Loucy (cell line): ENCODE measurements at regions not wholly inside any gene's neighbourhood (a gene's known extent, or its start where the extent isn't known, plus 50 kb on each side); places are given as distances from the start of the nearest gene placed in this dataset.

Experiments used
- CTCF ChIP-seq: fragments of 200-600 bp; sonication (generic); conservative IDR thresholded peaks from 2 replicates; pipeline ENCODE4 v1.5.1; 2014; ENCODE audit warnings: mild to moderate bottlenecking, antibody characterized with exemption, low read length
- EZH2phosphoT487 ChIP-seq: fragments of 200-600 bp; IDR thresholded peaks from 2 replicates; pipeline ENCODE4 v1.6.1; 2018; ENCODE audit warnings: antibody characterized with exemption, mild to moderate bottlenecking, moderate library complexity, borderline replicate concordance

- TF ChIP-seq CTCF (no peak), EZH2phosphoT487 (no peak)
Measured at GRCh38 chr2:17115042-17115441, 403.2 kb downstream of the RAD51AP2 start.
